ENCODE measurements at regions not wholly inside any gene's neighbourhood (a gene's known extent, or its start where the extent isn't known, plus 50 kb on each side); places are given as distances from the start of the nearest gene placed in this dataset.

- H3K27ac ChIP-seq: no peak overlapping the region
- no peak for DNase-seq (ENCODE audit: low spot score)
- no peak overlapping the region for H3K4me3 ChIP-seq
- TF ChIP-seq CTCF (IDR thresholded peaks at IDR 0.05): no peak
Measured at GRCh38 chr12:127957001-127957660, 309.8 kb upstream of the TMEM132C start.

DNA sequence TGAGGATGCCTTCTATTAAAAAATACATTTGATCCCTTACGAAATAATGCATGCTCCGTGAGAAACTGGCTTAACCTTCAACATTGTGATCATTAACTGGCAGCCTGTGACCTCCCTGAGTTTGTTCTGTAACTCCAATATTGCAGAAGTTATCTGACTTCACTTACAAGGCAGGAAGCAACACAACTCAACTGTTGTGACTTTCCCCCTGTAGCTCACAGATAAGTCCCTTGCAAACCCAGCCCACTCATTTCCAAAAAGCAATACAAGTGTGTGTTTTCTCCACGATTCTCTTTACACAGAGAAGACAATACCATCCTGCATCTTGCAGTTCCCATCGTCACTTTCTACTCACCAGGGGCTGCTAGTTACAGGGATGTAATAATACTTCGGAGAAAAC lies 304.7 kb upstream of the TMEM132C start:
- Histone ChIP-seq H3K27ac (no peak overlapping the region), H3K4me3 (no peak overlapping the region)
- TF ChIP-seq CTCF (IDR thresholded peaks at IDR 0.05): no peak
- DNase-seq (ENCODE audit: low spot score): no peak

- TF ChIP-seq CTCF (IDR thresholded peaks at IDR 0.05): no peak
- no peak for DNase-seq (ENCODE audit: low spot score)
- no peak overlapping the region for H3K27ac ChIP-seq
Measured at GRCh38 chr12:127963933-127964332, 303.0 kb upstream of the TMEM132C start.

GRCh38 chr12:127964717-127965116 lies 302.3 kb upstream of the TMEM132C start:
- no peak for TF ChIP-seq CTCF (IDR thresholded peaks at IDR 0.05)
- no peak for DNase-seq (ENCODE audit: low spot score)

More at GRCh38 chr12:127963933-127964332, 303.0 kb upstream of the TMEM132C start:
- no peak overlapping the region for H3K4me3 ChIP-seq

GRCh38 chr12:127966331-127966730 lies 300.6 kb upstream of the TMEM132C start:
- no peak for TF ChIP-seq CTCF (IDR thresholded peaks at IDR 0.05)
- Histone ChIP-seq H3K27ac (no peak overlapping the region), H3K4me3 (no peak overlapping the region)
- DNase-seq (ENCODE audit: low spot score): no peak

More at GRCh38 chr12:127964717-127965116, 302.3 kb upstream of the TMEM132C start:
- Histone ChIP-seq H3K4me3 (no peak overlapping the region), H3K27ac (no peak overlapping the region)

DNA sequence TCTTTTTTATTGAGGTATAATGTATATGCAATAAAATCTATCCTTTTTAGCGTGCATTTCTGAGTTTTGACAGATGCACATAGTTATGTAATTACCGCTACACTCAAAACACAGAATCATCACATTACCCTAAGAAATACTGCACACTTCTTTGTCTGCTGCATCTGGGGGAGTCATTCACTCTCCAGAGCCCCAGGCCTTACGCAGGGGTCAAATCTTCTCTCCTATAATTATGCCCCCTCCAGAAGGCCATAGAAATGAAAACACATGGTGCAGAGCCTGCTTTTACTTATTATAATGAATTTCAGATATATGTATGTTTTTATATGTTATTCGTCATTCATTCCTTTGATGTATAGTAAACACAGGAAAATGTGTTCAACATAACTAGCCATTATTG lies 296.5 kb upstream of the TMEM132C start:
- DNase-seq (ENCODE audit: low spot score): no peak
- Histone ChIP-seq H3K4me3 (no peak overlapping the region), H3K27ac (no peak overlapping the region)
- TF ChIP-seq CTCF (IDR thresholded peaks at IDR 0.05): no peak

GRCh38 chr12:127980585-127980984 lies 286.4 kb upstream of the TMEM132C start:
- no peak for TF ChIP-seq CTCF (IDR thresholded peaks at IDR 0.05)
- Histone ChIP-seq H3K27ac (no peak overlapping the region), H3K4me3 (no peak overlapping the region)
- no peak for DNase-seq (ENCODE audit: low spot score)

Data from coronary artery (tissue), 2 donors.